GM18526 (cell line): ENCODE measurements at regions not wholly inside any gene's neighbourhood (a gene's known extent, or its start where the extent isn't known, plus 50 kb on each side); places are given as distances from the start of the nearest gene placed in this dataset.

Experiments used
- POLR2A ChIP-seq: IDR thresholded peaks from 3 replicates; pipeline ENCODE4 v1.6.1; 2011; ENCODE audit not compliant: insufficient read length; ENCODE audit errors: extremely low read depth

DNA sequence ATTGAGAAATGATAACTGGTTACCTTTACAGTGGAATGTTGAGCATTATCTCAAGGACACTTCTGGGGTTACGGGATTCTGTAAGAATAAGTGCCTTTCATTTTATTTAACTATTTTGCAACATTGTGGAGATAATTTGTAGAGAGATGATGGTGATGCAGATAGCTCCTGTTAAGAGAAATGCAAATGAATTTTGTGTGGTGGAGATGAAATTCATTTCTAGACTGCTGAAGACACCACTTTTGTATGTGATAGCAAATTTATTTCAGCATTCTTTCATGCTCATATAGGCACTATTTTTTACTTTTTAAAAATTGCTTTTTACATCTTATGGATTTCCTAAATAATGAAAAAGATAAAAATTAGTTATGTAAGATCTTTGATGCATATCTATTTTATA is 463.3 kb upstream of the CBLB start:
- no peak for TF ChIP-seq POLR2A

DNA sequence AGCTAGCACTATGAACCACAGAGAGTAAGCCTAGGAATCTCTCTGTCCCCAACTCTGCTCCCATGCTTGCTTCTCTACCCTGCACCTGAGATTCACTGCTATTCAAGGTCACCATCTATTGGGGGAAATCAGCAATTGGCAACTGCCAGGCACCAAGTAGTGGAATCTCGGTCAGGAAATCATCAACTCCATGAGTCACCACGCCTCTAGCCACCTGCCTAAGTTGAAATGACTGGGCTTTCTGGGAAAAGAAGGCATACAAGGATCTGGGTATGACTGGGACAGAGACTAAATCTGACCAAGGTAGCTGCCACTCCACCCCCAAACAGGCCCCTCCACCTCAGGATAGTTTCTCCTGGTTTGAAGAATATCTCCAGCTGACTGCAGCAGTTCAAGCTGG is 464.1 kb upstream of the CBLB start:
- no peak for TF ChIP-seq POLR2A

DNA sequence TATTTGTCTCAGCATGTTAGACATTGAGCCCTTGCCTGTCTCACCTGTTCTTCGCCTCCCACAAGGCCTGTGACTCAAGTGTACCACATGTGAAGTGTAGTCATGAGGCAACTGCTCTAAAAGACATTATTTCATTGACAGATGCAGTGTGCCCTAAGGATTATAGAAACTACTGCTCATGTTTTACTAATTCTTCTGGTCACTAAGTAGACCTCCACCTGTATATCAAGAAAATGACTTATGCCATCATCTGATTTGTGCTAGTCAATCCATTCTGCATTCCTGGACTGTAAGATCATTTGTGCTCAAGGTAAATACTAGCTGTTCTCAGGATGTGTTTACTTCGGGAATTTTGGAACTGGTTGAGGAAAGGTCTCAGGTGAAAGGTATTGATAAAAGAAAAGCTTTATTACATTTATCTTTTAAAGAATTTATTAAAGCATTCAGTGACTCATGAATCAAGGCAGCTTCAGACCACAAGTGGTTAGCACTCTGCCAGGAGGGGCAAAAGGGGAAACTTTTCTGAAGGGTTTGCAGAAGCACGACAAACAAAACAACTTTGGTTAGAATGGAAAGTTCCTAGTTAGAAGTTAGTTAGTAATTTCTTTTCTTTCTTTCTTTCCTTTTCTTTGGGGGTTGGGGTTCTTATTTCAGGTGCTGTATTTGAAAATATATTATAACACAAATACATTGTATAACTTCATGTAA is 465.3 kb upstream of the CBLB start:
- TF ChIP-seq POLR2A: no peak

DNA sequence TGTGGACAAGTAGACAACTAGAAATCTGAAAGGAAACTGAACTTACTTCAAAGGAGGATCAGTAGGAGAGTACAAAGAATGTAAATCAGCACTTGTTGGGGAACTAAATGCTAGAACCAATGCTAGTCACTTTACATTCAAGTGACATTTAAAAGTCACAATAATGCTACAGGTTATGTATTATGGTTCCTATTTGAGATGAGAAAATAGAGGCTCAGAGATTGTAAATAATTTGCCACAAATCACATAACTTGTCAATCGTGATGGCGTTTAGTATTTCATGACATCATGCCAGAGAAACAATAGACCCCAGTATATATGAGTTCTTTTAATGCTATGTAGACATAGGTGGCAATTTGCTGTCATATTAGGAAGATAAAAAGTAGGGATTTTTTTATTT is 467.8 kb upstream of the CBLB start:
- no peak for TF ChIP-seq POLR2A

DNA sequence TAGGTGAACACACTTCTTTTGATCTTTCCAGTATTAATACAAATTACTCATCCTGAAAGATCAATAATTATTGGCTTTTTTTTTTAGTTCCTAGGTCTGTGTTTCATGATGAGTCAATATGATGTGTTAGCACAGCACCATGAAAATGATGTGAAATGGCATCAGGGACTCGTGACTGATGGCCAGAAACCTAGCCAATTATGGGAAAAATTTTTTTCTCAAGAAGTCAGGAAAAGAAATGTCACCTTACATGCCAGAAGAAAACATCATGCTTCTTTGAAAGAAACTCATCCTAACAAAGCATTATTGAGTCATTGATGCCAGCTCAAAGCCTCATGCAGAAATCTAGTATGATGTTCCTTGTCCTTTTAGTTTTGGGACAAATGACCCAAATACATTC is 468.3 kb upstream of the CBLB start:
- no peak for TF ChIP-seq POLR2A

DNA sequence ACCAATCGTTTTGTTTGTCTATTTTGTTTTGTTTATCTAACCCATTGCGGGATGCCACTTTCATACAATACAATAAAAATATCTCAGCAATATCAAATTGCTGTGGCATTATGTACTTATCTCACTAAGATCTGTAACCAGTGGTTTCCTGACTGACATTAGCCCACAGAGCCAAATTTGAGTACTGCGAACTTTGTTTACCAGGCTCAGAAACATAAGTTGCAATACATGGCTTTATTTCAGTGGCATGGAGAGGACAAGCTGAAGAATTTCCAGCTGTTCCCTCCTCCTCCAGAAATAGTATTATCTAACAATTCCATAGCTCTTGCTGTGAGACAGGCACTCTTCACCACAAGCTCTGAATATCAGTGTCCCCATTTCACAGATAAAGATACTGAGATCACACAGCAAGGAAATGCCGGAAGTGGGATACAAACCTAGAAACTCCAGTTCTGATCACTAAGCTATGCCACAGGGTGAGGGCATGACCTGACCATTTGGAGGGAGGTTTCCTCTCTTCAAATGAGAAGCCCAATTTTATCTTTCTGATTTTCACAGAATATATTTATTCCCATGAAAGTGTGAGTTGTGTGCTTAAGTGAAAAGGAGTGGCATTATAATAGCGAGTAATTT is 469.9 kb upstream of the CBLB start:
- TF ChIP-seq POLR2A: no peak

DNA sequence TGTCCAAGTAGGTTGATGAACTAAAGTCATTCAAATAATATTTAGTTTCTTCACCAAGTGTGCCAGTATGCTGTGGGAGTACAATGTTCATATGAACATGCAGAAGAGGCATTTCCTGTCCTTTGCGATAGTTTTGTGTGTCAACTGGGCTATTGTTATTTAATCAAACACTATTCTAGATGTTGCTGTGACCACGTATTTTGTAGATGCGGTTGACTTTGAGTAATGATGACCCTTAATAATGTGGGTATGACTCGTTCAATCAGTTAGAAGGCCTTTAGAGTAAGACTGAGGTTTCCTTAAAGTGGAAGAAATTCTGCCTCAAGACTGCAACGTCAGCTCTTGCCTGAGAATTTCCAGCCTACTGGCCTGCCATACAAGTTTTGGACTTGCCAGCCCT is 470.7 kb upstream of the CBLB start:
- no peak for TF ChIP-seq POLR2A

DNA sequence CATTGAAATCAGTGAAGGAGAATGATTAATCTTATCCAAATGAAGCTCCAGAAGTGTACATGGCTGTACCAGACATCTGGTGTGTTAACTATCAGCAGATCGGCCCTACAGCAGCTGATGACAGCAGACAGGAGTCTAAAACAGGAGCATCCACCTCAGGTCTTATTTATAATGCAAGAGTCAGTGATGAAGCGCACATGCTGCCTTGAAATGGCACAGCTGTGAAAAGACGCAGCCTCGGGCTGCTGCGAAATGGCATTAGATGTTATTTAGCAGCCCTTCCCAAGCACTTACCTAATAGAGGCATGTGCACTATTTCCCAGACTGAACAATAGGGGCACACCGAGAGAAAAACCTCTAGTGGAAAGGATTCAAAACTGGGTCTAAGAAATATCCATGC is 472.3 kb upstream of the CBLB start:
- no peak for TF ChIP-seq POLR2A

DNA sequence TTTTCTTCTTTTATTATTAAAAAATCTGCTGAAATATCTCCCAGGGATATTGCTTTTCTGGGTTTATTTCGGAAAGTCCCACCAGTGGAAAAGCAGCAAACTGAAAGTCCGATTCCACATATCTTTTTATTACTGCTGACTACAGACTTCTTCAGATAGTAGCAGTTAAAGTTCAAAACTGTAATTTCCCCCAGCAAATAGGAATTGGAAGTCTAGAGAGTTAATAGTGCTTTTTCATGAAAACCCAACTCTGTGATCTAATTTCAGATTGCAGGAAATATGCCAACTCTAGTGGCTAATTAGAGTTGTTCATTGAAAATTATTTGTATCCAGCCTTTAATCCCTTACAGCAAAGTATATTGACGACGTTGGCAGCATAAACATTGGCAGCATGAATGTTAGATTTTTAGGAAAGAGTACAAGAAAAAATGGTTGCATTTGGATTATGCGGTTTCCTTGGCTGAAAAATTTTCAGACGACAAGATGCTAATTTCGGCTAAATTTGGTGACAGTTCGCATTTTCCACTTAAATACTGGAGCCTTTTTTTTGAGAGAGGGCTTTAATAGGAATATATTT is 472.9 kb upstream of the CBLB start:
- no peak for TF ChIP-seq POLR2A

DNA sequence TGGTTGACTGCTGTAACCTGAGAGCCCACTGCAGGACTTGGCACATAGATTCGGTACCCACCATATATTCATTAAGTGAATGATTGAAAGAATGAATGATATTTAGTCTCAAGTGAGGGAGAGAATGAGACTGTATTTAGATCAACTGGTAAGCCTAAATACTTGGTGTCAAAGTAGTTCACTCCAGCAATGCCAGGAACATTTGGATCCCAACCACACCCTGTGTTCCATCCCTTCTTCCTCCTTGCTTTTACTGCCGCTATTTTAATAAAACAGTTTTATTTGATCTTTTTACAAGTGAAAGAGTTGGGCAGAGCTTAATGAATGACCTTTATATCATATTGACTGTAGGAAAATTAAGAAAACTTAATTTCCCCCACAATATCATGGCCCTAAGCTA is 473.6 kb upstream of the CBLB start:
- no peak for TF ChIP-seq POLR2A

DNA sequence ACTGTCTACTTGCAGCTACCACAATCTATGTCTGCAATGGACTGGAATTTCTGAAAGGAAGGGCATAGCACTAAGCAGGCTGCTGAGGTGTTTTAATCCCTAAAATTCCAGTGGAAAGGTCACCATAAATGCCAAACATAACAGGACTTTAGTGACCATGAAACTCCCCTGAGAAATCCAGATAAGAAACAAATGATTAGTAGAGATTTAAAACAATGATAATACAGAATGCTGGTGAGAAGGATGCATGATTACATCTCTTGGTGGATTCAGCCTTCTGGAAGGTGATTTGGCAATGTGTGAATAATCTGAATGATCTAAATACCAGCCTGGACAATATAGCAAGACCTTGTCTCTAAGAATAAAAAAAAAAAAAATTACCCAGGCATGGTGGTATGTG is 475.0 kb upstream of the CBLB start:
- no peak for TF ChIP-seq POLR2A

DNA sequence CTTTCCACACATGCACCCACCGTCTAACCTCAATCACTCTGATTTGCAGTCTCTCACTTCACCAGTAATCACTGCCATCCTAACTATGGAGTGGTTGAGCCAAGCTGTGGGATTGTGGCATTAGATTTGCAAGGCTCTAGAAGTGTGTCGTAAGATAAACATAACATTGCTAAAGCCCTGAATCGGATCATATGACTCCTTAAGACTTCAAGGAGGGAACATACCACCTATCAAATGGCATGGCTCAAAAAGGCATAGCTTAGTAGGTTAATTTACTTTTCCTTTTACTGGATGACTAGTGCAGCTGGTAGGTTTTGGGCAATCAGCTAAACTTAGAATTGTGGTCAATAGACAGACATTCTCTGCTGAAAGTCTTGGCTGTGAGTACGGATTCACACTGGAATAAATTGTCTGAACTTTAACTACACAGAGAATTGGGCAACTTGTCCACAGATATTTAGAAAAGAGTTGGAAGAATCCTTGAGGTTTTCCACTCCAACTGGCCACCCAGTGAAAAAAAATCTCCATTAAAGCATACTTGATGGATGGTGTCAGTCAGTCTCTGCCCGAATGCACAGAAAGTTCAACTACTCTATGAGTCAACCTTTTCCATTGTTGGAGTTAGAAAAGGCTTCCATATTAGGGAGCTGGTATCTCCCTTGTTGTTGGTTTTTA is 476.7 kb upstream of the CBLB start:
- TF ChIP-seq POLR2A: no peak

DNA sequence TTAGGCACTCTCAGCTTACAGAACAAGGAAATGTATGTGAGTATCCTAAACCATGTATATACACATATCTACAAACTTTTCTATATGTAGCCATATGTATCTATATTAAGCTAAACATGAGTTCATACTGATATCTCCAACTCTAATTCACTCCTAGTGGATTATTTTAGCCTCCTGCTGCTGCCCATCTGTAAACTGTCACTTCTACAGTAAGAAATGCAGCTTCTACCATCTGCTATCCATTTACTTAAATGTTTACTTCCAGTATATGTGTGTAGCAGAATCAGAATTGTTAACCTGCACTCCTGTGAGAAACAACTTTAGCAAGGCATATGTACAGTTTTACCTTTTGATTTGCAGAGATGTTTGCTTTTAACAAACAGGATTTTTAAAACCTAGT is 478.5 kb upstream of the CBLB start:
- no peak for TF ChIP-seq POLR2A

DNA sequence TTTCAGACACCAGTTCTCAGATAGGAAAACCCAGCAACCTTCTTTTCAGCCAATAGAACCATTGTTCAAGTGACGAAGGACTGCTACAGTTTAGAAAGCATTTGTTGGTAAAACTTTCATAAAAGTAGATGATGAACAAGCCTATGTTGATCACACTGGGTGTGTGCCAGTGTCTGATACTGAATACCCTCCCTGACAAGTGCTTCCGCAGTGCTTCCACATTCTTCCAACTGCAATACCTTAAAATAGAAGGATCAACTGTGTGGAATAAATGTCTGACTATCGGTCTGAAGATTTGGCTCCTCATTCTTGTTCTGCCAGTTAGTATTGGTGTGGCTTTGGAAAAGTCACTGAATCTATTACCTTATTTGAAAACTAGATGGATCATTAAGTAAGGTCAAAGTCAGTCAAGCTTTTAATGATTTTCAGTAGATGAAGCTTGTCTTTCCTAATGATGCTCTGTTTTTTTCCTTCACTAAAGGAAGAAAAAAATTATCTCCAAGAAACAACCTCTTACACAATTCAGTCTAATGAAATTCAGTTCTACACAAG is 479.4 kb upstream of the CBLB start:
- no peak for TF ChIP-seq POLR2A

DNA sequence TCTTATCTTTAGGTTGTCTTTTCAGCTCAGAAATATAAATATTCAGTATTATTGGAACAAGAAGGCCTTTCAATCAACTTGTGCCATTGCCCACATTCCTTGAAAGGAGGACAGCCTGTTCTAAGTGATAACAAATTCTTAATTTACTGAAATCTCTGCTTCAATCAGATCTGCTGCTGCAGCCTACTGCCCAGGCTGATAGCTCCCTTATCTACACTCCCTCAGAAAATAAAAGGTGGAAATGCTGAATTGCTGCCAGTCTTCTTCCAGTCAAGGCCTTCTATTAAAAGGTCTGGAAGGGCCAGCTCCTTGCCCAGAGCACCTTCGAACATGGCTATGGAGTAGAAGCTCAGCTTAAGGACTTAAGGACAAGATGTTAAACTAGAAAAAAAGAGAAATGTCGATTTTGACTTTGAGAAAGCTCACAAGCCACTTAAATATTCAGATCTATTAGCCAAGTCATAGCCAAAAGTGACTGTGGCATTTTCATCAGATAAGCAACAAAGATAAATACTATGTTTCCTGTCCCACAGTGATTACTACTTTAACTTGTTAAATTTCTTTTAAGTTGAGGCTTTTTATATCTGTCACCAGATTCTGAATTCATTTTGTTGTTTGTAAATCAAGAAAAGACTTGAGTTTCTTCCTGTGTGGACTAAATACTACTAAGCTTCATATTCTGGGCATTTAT is 480.5 kb upstream of the CBLB start:
- TF ChIP-seq POLR2A: no peak
